Esophagus muscularis mucosa (tissue), 3 donors: ENCODE measurements at regions not wholly inside any gene's neighbourhood (a gene's known extent, or its start where the extent isn't known, plus 50 kb on each side); places are given as distances from the start of the nearest gene placed in this dataset.

Source experiments
- CTCF ChIP-seq, 3 experiments: fragments of 200-600 bp in 2 of 3; fragments of 450-650 bp in 1 of 3; sonication (generic) in 2 of 3; IDR thresholded peaks; one replicate each; pipeline ENCODE4 v1.5.1; 2017 to 2019; ENCODE audit warnings: antibody characterized with exemption in 3 of 3, mild to moderate bottlenecking in 2 of 3, moderate library complexity in 1 of 3
- POLR2A ChIP-seq: fragments of 450-650 bp; IDR thresholded peaks from one replicate; pipeline ENCODE4 v1.6.1; 2017; ENCODE audit warnings: antibody characterized with exemption, moderate library complexity, mild to moderate bottlenecking, low read depth

GRCh38 chr2:146080925-146081324, 1561.0 kb upstream of the ZEB2 start:
- no peak for TF ChIP-seq CTCF (IDR thresholded peaks at IDR 0.05)
- TF ChIP-seq POLR2A: no peak
